ENCODE measurements at regions not wholly inside any gene's neighbourhood (a gene's known extent, or its start where the extent isn't known, plus 50 kb on each side); places are given as distances from the start of the nearest gene placed in this dataset.
"Not testable (repeated sequence)": the region's sequence is repeated elsewhere in the genome, so short reads cannot be mapped to it uniquely, and the experiment has no call there.

GRCh38 chr18:41645589-41646360, 309.3 kb upstream of the PIK3C3 start:
- H3K4me3 ChIP-seq (ENCODE audit: low read depth, low read length) = no peak overlapping the region
- DNase-seq (ENCODE audit: low read depth) = no peak

GRCh38 chr18:41644466-41644865, 310.6 kb upstream of the PIK3C3 start:
- no peak overlapping the region for H3K4me3 ChIP-seq (ENCODE audit: low read depth, low read length)
- no peak for DNase-seq (ENCODE audit: low read depth)

- no peak overlapping the region for H3K4me3 ChIP-seq (ENCODE audit: low read depth, low read length)
- no peak for DNase-seq (ENCODE audit: low read depth)
Measured at GRCh38 chr18:41643427-41643826, 311.6 kb upstream of the PIK3C3 start.

DNA sequence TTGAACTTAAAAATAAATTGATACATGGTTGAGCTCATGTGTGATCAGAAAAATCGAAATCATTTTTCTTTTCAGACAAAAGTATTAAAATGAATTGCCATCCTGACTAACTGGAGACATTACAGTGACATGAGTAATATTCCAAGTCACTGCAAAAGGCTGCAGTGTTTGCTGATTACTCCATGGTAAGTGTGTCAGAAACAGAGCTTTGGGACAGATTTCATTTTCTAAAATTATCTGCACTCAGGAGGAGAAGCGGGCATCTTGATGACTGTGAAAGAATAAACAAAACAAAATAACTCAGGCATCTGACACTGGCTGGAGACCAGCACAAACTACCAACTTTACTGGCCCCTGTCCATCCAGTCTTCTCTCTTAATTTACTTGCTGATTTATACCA, 312.3 kb upstream of the PIK3C3 start:
- H3K4me3 ChIP-seq (ENCODE audit: low read depth, low read length) = no peak overlapping the region

DNA sequence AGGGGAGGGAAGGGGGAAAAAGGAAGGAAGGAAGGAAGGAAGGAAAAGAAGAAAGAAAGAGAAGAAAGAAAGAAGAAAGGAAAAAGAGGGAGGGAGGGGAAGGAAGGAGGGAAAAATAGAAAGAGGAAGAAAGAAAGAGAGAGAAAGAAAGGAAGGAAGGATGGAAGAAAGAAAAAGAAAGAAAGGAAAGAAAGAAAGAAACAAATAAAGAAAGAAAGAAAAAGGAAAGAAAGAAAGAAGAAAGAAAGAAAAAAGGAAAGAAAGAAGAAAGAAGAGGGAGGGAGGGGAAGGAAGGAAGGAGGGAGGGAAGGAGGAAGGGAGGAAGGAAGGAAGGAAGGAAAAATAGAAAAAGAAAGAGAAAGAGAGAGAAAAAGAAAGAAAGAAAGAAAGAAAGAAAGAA, 315.8 kb upstream of the PIK3C3 start:
- no peak overlapping the region for H3K4me3 ChIP-seq (ENCODE audit: low read depth, low read length)
- no peak for DNase-seq (ENCODE audit: low read depth)

More for the DNA sequence above, 312.3 kb upstream of the PIK3C3 start:
- DNase-seq (ENCODE audit: low read depth) = no peak

- not testable (repeated sequence) for DNase-seq (ENCODE audit: low read depth); H3K4me3 ChIP-seq (ENCODE audit: low read depth, low read length)
Measured at GRCh38 chr18:41631723-41632285, 323.2 kb upstream of the PIK3C3 start.

DNA sequence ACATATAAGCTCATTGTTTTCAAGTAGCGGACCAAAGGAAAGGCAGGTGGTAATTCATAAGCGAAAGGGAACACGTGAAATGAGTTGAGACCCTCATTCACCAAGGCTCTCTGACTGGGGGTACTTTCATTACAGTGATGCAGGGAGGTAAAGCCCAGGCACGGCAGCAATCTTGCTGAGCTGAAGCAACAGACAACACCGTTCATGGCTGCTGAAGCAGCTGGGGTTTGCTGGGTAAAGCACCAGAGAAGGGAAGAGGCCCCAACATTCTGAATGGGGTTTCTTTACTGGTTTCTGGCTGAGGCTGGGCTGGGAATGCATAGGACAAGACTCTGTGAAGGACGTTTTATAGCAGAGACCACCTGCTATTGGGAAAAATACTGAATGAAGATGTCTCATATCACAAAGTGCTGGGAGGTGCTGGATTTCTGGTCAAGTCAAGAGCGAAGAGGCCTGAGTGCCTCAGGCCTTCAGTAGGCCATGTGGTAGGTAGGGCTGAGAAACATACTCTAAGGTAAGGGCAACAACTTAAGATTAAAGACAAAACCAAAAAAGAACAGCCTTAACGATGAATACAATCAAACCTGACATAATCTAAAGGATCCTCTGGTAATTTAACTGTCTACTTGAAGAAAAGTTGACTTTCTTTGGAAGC, 324.7 kb upstream of the PIK3C3 start:
- no peak overlapping the region for H3K4me3 ChIP-seq (ENCODE audit: low read depth, low read length)
- no peak for DNase-seq (ENCODE audit: low read depth)

DNA sequence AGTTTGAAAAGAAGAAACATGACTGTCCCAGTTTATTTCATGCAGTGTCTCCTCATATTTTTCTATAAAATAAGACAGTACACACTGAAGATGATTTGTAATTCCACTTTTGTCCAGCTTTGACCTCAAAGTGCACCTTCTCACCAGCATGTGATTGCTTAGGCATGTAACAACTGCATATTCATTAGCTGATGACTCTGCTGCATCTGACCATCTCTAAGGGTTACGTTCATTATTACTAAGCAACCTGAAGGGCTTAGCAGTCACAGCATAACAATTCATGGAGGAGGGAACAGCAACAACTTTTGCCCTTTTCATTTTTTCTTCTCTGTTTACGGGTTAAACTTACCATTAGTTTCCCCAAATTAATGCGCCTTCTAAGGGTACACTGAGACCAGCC, 330.6 kb upstream of the PIK3C3 start:
- H3K4me3 ChIP-seq (ENCODE audit: low read depth, low read length) = no peak overlapping the region
- DNase-seq (ENCODE audit: low read depth) = no peak

- no peak for DNase-seq (ENCODE audit: low read depth)
- H3K4me3 ChIP-seq (ENCODE audit: low read depth, low read length) = no peak overlapping the region
Measured at GRCh38 chr18:41621177-41621576, 333.9 kb upstream of the PIK3C3 start.

- no peak for DNase-seq (ENCODE audit: low read depth)
- no peak overlapping the region for H3K4me3 ChIP-seq (ENCODE audit: low read depth, low read length)
Measured at GRCh38 chr18:41618147-41618546, 336.9 kb upstream of the PIK3C3 start.

GRCh38 chr18:41617647-41618046, 337.4 kb upstream of the PIK3C3 start:
- no peak for DNase-seq (ENCODE audit: low read depth)
- no peak overlapping the region for H3K4me3 ChIP-seq (ENCODE audit: low read depth, low read length)

GRCh38 chr18:41613003-41613609, 341.9 kb upstream of the PIK3C3 start:
- DNase-seq (ENCODE audit: low read depth) = no peak

GRCh38 chr18:41604964-41605363, 350.1 kb upstream of the PIK3C3 start:
- no peak overlapping the region for H3K4me3 ChIP-seq (ENCODE audit: low read depth, low read length)
- no peak for DNase-seq (ENCODE audit: low read depth)

More at GRCh38 chr18:41613003-41613609, 341.9 kb upstream of the PIK3C3 start:
- H3K4me3 ChIP-seq (ENCODE audit: low read depth, low read length) = no peak overlapping the region

DNA sequence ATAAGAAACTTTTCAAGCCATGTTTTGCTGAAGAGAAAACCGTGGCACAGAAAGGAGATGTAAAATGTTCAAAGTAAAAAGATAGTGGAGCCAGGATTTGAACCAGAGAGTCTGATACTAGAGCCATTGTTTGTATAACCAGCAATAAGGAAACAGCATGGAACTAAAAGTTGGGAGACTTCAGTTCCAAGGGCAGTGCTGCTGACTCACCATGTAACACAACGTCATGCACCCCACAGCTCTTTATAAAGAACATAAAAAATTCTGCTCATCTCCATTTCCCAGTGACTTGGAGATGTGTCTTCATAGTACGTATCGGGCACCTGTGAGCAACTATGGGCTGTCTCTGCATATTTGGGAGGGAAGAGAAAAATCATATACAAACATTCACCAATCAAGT, 353.0 kb upstream of the PIK3C3 start:
- no peak overlapping the region for H3K4me3 ChIP-seq (ENCODE audit: low read depth, low read length)
- no peak for DNase-seq (ENCODE audit: low read depth)

DNA sequence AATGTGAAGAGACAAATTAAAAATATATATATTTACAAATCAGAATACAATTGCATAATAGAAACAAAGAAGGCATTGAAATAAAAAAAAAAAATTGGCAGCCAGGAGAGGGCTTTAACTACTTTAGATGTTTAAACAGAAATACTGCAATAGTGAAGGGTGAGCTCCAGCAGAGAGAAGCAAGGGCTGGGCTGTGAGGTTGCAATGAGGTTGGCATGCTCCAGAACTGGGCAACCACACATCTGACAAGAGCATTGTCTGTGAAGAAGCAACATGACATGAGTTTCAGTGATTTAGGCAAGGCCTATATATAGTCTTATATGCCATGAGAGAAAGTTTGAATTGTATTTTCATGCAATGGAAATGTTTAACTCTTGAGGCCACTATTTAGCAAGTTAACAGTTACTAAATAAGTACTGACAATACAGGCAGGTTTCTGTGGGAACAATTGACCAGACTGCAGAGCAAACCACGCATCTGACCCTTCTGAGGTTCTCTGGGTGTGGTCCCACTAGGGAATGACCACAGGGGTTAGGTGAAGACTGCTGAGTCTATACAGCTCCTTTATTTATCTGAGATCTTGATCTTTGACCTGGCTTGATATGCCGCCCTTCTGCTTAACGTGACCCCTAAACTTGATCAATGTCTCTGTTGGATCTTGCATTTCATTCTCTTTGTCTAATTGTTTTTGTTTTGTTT, 354.2 kb upstream of the PIK3C3 start:
- no peak overlapping the region for H3K4me3 ChIP-seq (ENCODE audit: low read depth, low read length)
- DNase-seq (ENCODE audit: low read depth) = no peak

GRCh38 chr18:41599466-41599865, 355.6 kb upstream of the PIK3C3 start:
- DNase-seq (ENCODE audit: low read depth) = no peak
- H3K4me3 ChIP-seq (ENCODE audit: low read depth, low read length) = no peak overlapping the region

DNA sequence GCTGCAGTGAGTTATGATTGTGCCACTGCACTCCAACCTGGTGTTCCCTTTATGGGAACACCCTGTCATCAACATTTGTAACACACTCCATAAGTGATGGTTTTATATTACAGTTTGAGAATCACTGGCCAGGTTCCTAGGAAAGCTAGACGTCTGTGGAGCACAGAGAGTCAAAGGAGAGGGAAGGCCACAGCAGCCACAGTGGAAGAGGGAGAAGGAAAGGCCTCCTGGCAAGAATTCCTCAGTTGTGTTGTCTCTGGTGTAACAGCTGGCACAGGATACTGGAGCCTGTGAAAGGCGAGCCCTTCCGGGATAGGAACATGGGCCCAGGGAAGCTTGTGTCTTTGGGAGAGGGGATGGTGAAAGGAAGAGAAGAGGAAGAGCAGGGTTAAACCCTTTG, 360.5 kb upstream of the PIK3C3 start:
- DNase-seq (ENCODE audit: low read depth) = peak; percentile 31
- H3K4me3 ChIP-seq (ENCODE audit: low read depth, low read length) = no peak overlapping the region

DNA sequence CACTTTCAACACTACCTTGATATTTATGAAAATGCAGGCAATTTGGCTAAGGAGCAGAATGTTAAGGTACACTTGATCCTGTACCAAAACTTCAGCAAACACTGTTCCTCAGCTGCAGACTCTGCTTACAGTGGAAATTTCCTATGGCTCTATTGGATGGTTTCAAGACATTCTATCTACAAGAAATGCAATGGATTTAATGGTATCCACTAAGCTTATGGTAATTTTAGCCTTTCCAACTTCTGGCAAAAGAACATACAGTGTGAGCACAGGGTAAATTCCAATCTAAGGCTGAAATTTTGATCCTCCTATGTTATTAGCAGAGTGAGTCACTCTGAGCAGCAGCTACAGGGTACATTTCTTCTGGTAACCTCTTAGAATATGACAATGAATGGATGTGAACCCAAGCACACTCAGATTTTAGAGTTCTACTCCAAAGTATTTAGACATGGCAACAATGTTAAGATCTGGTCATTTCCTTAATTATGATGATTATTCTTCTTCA, 361.8 kb upstream of the PIK3C3 start:
- no peak overlapping the region for H3K4me3 ChIP-seq (ENCODE audit: low read depth, low read length)
- peak; percentile 32 for DNase-seq (ENCODE audit: low read depth)

- no peak for DNase-seq (ENCODE audit: low read depth)
- H3K4me3 ChIP-seq (ENCODE audit: low read depth, low read length) = no peak overlapping the region
Measured at GRCh38 chr18:41587976-41588375, 367.1 kb upstream of the PIK3C3 start.

- DNase-seq (ENCODE audit: low read depth) = no peak
- H3K4me3 ChIP-seq (ENCODE audit: low read depth, low read length) = no peak overlapping the region
Measured at GRCh38 chr18:41585512-41585911, 369.5 kb upstream of the PIK3C3 start.

All from skeletal muscle cell (primary cell).